NCI-H82 (cell line): ENCODE measurements at regions not wholly inside any gene's neighbourhood (a gene's known extent, or its start where the extent isn't known, plus 50 kb on each side); places are given as distances from the start of the nearest gene placed in this dataset.
"Not testable (repeated sequence)": the region's sequence is repeated elsewhere in the genome, so short reads cannot be mapped to it uniquely, and the experiment has no call there.

Source experiments
- DNase-seq: peaks from one replicate; lab custom pipeline; 2025; lab: John Stamatoyannopoulos, UW

- DNase-seq, result no peak
These were observed 121.3 kb upstream of the BMPER start for GRCh38 chr7:33784000-33784399.

GRCh38 chr7:33788531-33788930 lies 116.8 kb upstream of the BMPER start:
- DNase-seq, result no peak

DNA sequence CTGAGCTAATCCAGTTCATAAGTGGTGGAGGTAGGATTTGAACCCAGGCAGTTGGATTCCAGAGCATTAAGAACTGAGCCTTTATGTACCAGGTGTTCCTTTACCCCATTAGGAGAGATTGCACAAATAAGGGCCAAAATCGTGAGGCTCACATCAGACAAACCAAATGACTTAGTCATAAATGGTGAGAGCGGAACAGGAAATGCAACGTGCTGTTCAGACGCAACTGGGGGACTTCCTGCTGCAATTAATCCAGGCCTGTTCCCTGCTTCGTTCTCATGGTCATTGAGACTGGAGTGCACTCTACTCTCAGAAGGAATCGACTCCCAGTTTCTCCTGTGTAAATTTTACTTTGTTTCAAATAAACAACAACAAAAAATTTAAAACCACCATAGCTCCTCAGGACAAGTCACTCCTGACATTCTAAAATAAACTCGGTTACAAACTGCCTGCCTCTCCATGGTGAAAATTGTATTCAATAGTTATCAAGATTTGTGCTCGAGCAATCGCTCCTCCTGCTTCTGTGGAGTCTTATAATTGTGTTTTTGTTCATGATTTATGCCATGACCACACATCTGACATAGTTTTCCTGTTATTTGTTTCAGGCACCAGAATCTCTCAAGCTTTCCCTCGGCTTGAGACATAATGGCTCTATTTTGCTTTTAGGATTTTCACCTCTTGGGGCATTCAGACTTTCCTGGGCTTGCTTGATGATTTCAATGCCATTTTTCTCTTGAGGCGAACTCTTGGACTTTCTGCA lies 115.3 kb upstream of the BMPER start:
- no peak for DNase-seq

DNA sequence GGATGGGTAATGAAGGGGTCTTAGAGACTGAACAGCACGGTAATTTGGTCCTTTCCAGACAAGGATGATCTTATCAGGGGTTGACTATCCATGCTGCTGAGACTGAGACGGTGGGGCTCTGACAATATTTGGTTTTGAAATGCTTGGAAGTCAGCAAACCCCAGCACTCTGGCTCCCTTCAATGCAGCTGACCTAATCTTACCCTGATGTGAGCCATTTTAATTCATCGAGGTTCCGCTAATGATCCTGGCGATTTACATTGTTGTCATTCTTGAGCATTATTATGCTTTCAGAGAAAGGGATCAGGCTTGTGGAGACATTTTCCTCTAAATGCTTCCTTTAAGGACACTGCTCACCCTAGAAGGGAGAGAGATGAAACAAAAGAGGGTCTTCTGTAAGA lies 114.6 kb upstream of the BMPER start:
- DNase-seq, result no peak

DNA sequence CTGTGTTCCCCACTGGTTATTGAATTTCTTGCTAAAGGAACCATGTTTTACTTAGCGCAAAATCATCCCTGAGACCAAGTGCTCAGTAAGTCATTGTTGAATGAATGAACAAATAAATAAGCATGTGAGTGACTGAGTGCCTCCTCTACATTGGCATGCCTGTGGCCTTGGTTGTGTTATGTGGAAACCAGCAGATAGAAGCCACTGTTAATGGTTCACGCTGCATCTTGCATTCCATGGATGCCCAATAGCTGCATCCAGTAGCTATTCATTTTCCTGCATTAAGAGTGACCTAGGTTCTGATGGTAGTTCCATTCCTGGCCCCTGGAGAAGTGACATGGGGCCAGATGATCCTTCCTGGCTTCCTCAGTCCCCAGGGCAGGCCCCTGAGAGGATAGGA lies 113.3 kb upstream of the BMPER start:
- no peak for DNase-seq

- DNase-seq, result no peak
These were observed 112.7 kb upstream of the BMPER start for GRCh38 chr7:33792547-33793105.

GRCh38 chr7:33793616-33794015 lies 111.7 kb upstream of the BMPER start:
- DNase-seq, result no peak

GRCh38 chr7:33794419-33794818 lies 110.9 kb upstream of the BMPER start:
- DNase-seq, result no peak

DNA sequence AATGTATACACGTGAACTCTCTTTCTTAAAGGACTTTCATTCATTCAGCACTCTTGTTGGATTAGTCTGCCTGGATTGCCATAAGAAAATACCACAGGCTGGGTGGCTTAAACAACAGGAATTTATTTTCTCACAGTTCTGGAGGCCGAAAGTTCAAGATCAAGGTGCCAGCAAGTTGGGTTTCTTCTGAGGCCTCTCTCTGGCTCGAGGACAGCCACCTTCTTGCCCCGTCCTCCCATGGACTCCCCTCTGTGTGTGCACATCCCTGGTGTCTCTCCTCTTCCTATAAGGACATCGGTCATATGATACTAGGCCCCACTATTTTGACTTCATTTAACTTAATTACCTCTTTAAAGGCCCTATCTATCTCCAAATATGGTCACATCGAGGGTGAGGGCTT lies 110.4 kb upstream of the BMPER start:
- no peak for DNase-seq

DNA sequence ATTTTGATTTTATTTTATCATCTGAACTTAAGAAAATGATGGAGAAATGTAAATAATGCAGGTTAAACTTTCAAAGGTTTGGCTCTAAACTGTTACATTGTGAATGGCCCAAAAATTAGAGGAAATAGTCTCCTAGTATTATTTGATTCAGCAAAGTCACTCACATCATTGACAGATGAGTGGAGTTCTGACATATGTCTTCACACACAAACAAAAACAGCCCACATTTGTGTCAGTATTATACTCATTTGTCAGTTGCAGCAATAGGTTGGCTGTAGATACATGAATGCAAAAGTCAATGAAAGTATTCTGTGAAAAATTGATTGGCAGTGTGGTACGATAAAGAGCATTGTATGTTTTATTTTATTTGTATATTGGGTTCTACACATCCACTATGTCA lies 108.8 kb upstream of the BMPER start:
- no peak for DNase-seq

DNA sequence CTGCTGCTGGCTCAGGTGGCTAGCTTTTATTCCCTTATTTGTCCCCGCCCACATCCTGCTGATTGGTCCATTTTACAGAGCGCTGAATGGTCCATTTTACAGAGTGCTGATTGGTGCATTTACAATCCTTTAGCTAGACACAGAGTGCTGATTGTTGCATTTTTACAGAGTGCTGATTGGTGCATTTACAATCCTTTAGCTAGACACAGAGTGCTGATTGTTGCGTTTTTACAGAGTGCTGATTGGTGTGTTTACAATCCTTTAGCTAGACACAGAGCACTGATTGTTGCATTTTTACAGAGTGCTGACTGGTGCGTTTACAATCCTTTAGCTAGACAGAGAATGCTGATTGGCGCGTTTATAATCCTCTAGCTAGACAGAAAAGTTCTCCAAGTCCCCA lies 107.8 kb upstream of the BMPER start:
- not testable (repeated sequence) for DNase-seq

- DNase-seq, result no peak
These were observed 106.5 kb upstream of the BMPER start for GRCh38 chr7:33798686-33799325.

GRCh38 chr7:33799766-33800165 lies 105.6 kb upstream of the BMPER start:
- DNase-seq, result no peak

DNA sequence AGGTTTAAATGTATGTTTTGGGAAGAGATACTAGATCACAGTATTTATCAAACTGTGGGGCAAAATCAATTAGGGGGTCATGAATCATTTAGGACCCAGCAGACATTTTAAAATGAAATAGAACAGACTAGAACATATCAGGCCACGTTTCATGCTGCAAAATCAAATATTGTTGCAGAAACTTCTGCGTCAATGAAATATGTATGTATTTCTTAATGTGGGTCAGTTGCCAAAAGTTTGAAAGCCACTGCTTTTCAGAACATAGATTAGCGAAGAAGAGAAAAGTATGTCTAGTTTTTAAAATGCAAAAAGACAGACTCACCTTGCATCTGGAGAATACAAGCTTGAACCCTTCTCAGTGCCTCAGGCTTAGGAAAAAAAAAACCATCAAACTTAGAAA lies 102.7 kb upstream of the BMPER start:
- no peak for DNase-seq

DNA sequence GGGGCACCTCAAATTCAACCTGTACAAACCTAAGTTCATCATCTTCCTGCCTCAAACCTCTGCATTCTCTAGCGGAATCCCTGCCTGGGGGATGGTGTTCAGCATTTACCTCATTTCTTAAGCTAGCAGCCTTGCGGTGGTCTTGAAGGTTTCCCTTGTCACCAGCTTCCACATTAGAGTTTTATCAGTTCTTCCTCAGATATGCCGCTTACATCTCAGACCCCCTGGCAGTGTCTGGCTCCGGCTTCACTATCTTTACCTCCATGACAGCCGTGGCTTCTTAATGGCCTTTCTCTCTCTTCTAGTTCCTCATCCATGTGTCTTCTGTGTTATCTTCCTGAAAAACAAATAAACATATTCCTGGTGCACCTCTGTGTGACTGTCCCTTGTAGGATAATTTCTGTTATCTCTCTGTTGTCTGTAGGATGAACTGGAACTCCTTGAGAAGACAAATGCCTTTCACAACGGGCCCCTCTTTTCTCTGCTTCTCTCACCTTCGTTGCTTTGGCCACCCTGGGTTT lies 101.1 kb upstream of the BMPER start:
- no peak for DNase-seq

DNA sequence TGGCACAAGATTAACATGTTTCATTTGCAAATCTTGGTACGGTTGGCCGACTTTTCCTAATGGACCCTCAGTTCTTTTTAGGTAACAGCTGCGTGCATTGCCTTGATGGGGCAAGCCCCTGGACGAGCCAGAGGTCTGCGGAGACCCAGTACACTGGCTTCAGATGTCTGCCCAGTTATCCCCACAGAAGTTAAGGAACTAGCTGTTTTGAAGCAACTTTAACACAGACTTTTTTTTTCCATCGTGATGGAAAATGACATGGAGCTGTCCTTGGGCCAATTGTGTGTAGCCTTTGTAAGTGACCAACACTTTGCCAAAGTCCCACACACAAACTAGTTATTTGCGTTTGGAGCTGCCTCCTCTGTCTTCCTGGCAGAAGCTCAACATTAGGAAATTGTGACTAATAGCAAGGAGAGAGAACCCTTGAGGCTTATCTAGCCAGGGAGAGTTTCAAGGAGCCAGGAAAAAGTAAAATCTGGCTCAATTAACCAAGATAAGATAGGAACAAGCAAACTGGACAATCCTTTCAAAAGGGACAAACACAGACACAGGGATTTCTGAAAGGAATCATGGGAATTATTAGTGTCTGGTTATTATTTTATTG lies 99.6 kb upstream of the BMPER start:
- DNase-seq, result no peak

DNA sequence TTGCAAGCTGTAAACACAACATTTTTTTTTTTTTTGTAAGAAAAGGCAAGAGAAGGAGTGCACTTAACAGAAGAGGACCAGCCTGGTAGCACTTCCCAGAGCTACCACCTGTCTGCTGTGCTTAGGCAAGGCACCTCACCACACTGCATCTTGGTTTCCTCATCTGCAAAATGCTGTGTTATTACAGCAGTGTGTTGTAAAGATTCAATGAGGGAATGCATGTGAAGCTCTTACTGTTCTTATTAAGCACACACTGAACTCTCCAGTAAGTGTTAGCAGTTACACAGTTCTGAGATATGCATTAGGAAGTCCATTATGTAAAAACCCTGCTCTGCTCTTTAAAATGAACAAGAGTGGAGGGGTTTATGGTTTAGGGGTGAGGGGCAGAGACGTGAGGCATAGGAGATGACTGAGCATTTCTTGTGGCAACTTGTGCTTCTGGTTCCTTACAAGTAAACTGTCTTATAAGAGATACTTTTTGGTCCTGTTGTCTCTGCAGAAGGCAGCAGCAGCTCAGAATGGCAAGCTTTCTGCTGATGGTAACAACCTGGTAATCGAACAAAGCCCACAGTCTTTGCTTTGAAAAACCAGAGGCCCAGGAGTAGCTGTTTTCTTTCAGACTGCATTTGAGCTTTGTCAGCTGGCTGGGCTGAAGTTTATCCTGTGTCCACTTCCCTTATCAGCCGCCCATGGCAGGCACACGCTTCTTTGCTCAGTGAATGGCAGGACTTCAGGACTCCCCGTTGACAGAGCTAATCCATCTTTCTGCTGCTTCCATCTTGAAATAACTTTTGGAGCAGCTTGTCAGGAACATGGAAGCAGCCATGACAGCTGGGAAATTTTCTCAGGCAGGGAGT lies 98.8 kb upstream of the BMPER start:
- no peak for DNase-seq

GRCh38 chr7:33807155-33807530 lies 98.2 kb upstream of the BMPER start:
- DNase-seq, result no peak

DNA sequence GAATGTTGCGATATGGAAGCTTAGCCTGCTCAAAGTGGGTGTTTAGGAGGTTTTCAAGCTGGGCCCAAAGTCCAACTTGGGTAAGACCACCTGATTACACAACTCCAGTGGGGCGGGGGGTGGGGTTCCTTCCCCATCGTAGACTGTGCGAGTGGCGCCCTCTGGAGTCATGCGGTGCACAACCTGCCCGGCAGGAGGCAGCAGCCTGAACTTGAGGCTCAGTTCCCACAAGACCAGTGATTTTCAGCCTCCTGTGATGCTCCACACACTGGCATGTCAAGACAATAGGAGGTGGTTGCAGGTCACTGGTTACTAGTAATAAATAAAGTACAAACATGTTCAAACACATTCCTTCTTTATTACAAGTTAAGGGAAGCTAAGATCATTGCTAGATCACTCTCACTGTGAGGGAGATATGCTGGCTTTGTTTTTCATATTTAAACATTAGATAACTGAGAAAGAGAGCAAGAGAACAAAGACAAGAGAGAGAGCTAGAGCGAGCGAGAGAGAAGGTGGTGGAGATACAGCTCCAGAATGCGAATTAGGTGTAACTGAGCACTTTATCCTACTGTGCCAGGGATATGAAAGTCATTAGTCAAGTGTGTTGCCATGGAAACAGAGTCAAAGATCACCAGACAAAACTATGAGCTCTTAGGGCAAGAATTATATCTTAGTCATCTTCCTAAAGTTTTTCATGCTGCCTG lies 97.4 kb upstream of the BMPER start:
- DNase-seq, result peak; percentile 22

- peak; percentile 7 for DNase-seq
These were observed 96.1 kb upstream of the BMPER start for GRCh38 chr7:33809228-33809627.

DNA sequence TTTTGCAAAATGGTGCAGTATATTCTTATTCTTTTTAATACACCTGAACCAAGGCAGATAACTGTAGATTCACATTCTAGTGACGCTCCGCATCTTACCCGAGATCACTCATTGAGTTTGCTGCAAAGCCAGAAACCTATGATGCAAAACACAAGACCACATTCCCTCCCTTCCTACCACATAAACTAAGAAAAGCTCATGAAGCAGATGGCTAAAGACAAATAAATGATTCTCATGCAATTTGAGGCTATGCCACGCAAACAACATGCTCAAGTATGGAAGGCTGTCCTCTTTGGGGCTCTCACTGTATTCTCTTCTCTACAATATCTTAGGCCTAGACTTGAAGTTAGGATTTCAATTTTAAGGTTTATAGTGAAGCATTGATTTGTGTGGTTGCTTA lies 95.0 kb upstream of the BMPER start:
- DNase-seq, result no peak
